HG02885 (cell line): ENCODE measurements at regions not wholly inside any gene's neighbourhood (a gene's known extent, or its start where the extent isn't known, plus 50 kb on each side); places are given as distances from the start of the nearest gene placed in this dataset.

Source experiments
- ATAC-seq: cut with Tn5 transposase; IDR thresholded peaks from one replicate; pipeline ENCODE4 v1.9.1; 2021; ENCODE audit warnings: mild to moderate bottlenecking; ENCODE audit not compliant: unreplicated experiment, poor library complexity

GRCh38 chr14:45400950-45401640 lies 148.1 kb upstream of the MIS18BP1 start:
- ATAC-seq: no peak

- ATAC-seq: no peak
Observed at GRCh38 chr14:45400509-45400908, 147.5 kb upstream of the MIS18BP1 start.

DNA sequence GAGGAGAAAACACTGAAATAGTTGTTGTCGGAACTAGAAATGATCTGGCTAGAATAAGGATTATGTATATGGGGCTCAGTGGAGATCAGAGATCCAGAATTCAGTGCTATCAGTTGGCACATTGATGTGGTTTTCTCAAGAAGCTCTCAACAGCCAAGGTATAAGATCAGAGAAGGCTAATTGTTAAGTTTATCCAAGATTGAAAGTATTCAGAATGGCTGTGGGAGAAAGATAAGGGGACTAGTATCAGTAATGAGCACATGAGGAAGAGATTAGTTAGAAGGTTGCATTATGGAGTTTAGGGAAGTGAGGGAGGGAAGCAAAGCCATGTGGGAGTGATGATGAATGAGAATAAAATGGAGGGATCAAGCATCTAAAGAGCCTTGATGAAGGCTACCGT lies 128.1 kb upstream of the MIS18BP1 start:
- no peak for ATAC-seq

- ATAC-seq: no peak
Observed at GRCh38 chr14:45377166-45377565, 124.2 kb upstream of the MIS18BP1 start.

DNA sequence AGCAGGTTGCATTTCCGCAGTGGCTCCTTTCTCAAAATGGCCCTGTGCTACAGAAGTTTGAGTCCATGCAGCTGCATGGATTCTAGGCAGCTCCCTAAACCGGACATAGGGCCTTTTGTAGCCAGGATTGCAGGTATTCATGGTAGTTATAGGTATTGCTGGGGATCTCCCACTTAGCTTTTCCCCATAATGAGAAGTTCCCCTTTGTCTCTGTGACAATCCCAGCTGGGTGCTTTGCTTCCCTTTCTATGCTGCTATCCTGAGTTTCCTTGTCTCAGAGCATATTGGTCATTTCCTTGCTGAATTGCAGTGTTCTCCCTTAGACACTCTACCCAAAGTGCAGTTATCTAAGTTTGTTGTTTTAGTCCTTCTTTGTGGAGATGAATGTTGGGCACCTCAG lies 120.9 kb upstream of the MIS18BP1 start:
- ATAC-seq: no peak

- no peak for ATAC-seq
Observed at GRCh38 chr14:45364565-45365156, 111.7 kb upstream of the MIS18BP1 start.

GRCh38 chr14:45362505-45362904 lies 109.5 kb upstream of the MIS18BP1 start:
- no peak for ATAC-seq

DNA sequence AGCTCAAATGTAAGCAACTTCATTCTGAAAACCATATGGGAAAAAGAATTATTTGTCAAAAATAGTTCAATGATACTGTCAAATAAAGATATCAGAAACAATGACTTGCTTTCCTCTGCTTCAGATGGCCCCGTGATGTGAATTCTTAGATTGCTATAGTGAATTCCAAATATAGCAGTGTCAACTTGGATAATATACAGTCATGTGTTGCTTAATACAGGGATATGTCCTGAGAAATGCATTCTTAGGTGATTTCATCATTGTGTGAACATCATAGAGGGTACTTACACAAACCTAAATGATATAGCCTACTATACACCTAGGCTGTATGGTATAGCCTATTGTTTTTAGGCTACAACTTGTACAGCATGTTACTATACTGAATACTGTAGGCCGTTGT lies 108.7 kb upstream of the MIS18BP1 start:
- ATAC-seq: no peak

DNA sequence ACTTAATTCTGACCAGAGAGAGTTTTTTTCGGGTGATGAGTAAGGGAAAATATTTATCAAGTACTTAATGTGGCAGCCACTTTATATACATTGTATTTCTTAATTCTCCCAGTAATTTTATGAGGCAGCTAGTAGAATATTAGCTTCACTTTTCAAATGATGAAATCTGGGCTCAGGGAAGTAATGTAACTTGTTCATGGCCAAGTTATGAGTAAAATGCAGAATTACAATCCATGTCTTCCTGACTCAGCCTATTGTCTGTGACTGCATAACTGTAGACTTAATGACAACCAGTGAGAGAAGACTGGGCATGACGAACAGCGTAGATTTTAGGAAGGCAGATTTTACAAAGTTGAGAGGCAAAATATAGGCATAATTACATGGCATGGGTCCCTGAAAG lies 106.7 kb upstream of the MIS18BP1 start:
- no peak for ATAC-seq

DNA sequence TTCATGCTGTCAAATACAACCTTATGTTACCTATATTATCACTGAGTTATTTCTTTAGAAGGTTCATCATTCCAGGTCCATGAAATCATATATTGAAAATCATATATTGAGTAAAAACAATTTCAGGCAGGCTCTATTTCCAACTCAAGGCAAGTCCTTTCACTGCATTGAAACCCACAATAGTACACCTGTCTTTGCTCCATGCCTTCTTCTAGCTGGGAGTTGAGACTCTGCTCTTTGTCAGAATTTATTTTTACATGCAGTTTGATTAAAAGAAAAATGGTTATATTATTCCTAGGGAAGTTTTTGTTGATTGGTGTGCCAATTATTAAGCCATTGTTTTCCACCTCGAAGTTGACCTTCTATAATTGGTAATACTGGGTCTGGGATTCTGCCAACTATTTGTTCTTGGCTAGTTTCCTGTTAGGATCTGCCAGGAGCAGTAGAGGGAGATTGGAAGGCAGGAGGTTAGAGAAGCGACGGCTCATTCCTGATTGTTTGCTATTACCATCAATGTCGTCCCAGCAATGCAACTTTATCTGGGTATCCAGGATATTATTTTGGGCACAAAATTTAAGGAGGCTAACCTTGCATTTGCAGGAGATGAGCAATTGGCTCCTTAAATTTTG lies 79.5 kb upstream of the MIS18BP1 start:
- no peak for ATAC-seq

GRCh38 chr14:45308745-45309397 lies 55.9 kb upstream of the MIS18BP1 start:
- no peak for ATAC-seq
